ENCODE measurements at regions not wholly inside any gene's neighbourhood (a gene's known extent, or its start where the extent isn't known, plus 50 kb on each side); places are given as distances from the start of the nearest gene placed in this dataset.

DNA sequence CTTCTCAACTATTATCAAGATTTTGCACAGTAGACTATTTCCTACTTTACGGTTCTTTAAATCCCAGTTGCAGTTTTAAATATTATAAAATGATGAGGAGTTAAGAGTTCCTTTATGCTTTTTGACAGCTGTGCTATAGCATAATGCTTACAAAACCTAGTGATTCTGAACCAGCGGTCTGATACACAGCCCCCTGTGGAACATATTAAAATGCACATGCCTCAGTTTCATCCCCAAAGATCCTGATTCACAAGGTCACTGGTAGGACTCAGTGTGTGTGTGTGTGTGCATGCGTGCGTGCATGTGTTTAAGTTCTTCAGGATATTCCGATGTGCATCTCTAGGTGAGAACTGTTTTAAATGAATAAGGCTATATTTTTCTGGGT is 330.1 kb upstream of the TPM1 start:
- TF ChIP-seq CTCF (IDR thresholded peaks at IDR 0.05; ENCODE audit: low read depth, low read length, missing input control) (no peak), NR2F2 (IDR thresholded peaks at IDR 0.05) (no peak), JUND (IDR thresholded peaks at IDR 0.05) (no peak), GABPA (IDR thresholded peaks at IDR 0.05 in 1 of 2, conservative IDR thresholded peaks at IDR 0.05 in 1 of 2) (no peak), YY1 (IDR thresholded peaks at IDR 0.05) (no peak), HNF4G (IDR thresholded peaks at IDR 0.05) (no peak), MAX (IDR thresholded peaks at IDR 0.05) (no peak), RAD21 (IDR thresholded peaks at IDR 0.05) (no peak), TAF1 (conservative IDR thresholded peaks at IDR 0.05) (no peak)
- TF ChIP-seq, protein P1, sequence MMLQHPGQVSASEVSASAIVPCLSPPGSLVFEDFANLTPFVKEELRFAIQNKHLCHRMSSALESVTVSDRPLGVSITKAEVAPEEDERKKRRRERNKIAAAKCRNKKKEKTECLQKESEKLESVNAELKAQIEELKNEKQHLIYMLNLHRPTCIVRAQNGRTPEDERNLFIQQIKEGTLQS (IDR thresholded peaks at IDR 0.05), result no peak
- TF ChIP-seq, protein P2, sequence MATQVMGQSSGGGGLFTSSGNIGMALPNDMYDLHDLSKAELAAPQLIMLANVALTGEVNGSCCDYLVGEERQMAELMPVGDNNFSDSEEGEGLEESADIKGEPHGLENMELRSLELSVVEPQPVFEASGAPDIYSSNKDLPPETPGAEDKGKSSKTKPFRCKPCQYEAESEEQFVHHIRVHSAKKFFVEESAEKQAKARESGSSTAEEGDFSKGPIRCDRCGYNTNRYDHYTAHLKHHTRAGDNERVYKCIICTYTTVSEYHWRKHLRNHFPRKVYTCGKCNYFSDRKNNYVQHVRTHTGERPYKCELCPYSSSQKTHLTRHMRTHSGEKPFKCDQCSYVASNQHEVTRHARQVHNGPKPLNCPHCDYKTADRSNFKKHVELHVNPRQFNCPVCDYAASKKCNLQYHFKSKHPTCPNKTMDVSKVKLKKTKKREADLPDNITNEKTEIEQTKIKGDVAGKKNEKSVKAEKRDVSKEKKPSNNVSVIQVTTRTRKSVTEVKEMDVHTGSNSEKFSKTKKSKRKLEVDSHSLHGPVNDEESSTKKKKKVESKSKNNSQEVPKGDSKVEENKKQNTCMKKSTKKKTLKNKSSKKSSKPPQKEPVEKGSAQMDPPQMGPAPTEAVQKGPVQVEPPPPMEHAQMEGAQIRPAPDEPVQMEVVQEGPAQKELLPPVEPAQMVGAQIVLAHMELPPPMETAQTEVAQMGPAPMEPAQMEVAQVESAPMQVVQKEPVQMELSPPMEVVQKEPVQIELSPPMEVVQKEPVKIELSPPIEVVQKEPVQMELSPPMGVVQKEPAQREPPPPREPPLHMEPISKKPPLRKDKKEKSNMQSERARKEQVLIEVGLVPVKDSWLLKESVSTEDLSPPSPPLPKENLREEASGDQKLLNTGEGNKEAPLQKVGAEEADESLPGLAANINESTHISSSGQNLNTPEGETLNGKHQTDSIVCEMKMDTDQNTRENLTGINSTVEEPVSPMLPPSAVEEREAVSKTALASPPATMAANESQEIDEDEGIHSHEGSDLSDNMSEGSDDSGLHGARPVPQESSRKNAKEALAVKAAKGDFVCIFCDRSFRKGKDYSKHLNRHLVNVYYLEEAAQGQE (IDR thresholded peaks at IDR 0.05), result no peak

Data from liver (tissue), 3 donors.